B cell (primary cell): ENCODE measurements at regions not wholly inside any gene's neighbourhood (a gene's known extent, or its start where the extent isn't known, plus 50 kb on each side); places are given as distances from the start of the nearest gene placed in this dataset.

ENCODE experiments used
- ATAC-seq: fragments of 200-7000 bp; cut with Tn5 transposase; one replicate; pipeline ENCODE4 v1.10.0; 2021; ENCODE audit warnings: low read depth, mild to moderate bottlenecking, moderate number of reproducible peaks, moderate library complexity
- CTCF ChIA-PET: fragments of 350-600 bp; sonication (Branson Sonifier 250); formaldehyde crosslinking; loops from one replicate; lab custom pipeline; 2021; ENCODE audit warnings: antibody characterized with exemption, inconsistent platforms; lab: Charles Lee
- POLR2A ChIA-PET: fragments of 350-600 bp; sonication (Branson Sonifier 250); formaldehyde crosslinking; loops from one replicate; lab custom pipeline; 2021; ENCODE audit warnings: antibody characterized with exemption; lab: Charles Lee
- DNase-seq: peaks from one replicate; pipeline ENCODE4 v3.0.0; 2013
- H2AFZ ChIP-seq: 2 replicates; pipeline ENCODE4 v1.6.1; 2012; ENCODE audit warnings: mild to moderate bottlenecking, low read depth, low read length; ENCODE audit not compliant: insufficient read depth, poor library complexity, severe bottlenecking
- H3K27ac ChIP-seq, 2 donors: 1 replicate in 1 of 2; 2 replicates in 1 of 2; pipeline ENCODE4 v1.5.1; 2012 to 2013; ENCODE audit warnings: low read length in 2 of 2, mild to moderate bottlenecking in 2 of 2, moderate library complexity in 1 of 2
- H3K27me3 ChIP-seq, 4 experiments: fragments of 200-600 bp in 1 of 4; sonication (generic) in 1 of 4; replicated peaks in 1 of 4; 1 replicate in 2 of 4; 2 replicates in 2 of 4; pipeline versions ENCODE4 v1.6.1 to v1.7.0; 2013 to 2016; ENCODE audit warnings: low read length in 3 of 4, mild to moderate bottlenecking in 2 of 4, mixed read lengths in 1 of 4, moderate library complexity in 1 of 4; ENCODE audit not compliant: insufficient read depth in 4 of 4, control insufficient read depth in 3 of 4; ENCODE audit errors: control extremely low read depth in 1 of 4
- H3K36me3 ChIP-seq, 2 experiments: replicated peaks in 1 of 2; 1 replicate in 1 of 2; 2 replicates in 1 of 2; pipeline versions ENCODE4 v1.6.1 to v1.7.1; 2013; ENCODE audit warnings: low read length in 1 of 2; ENCODE audit not compliant: insufficient read depth in 2 of 2, control insufficient read depth in 1 of 2; ENCODE audit errors: control extremely low read depth in 1 of 2, extremely low read depth in 1 of 2
- H3K4me1 ChIP-seq, 2 donors: fragments of 200-600 bp in 1 of 2; sonication (generic) in 1 of 2; 1 replicate in 1 of 2; 2 replicates in 1 of 2; pipeline versions ENCODE4 v1.5.1 to v1.6.1; 2013 to 2017; ENCODE audit warnings: low read length in 2 of 2; ENCODE audit not compliant: control insufficient read depth in 2 of 2, insufficient read depth in 2 of 2
- H3K4me2 ChIP-seq: replicated peaks from 2 replicates; pipeline ENCODE3; 2012; ENCODE audit warnings: mild to moderate bottlenecking, low read depth, low read length; ENCODE audit not compliant: poor library complexity, severe bottlenecking
- H3K4me3 ChIP-seq, 5 experiments: fragments of 200-600 bp in 1 of 5; sonication (generic) in 1 of 5; 1 replicate in 3 of 5; 2 replicates in 2 of 5; pipeline versions ENCODE4 v1.5.1 to v1.7.0; 2011 to 2016; ENCODE audit warnings: low read length in 4 of 5, mild to moderate bottlenecking in 4 of 5, low read depth in 2 of 5, control low read depth in 1 of 5, moderate library complexity in 1 of 5; ENCODE audit not compliant: insufficient read depth in 1 of 5; ENCODE audit errors: control extremely low read depth in 1 of 5, extremely low read depth in 1 of 5
- H3K79me2 ChIP-seq: fragments of 200-600 bp; sonication (generic); one replicate; pipeline ENCODE4 v1.6.0; 2016; ENCODE audit warnings: low read length; ENCODE audit not compliant: control insufficient read depth, insufficient read depth
- H3K9ac ChIP-seq: fragments of 200-600 bp; sonication (generic); 2 replicates; pipeline ENCODE4 v1.6.1; 2017; ENCODE audit warnings: mild to moderate bottlenecking, low read length, moderate library complexity
- H3K9me3 ChIP-seq, 3 donors: one replicate each; pipeline versions ENCODE4 v1.6.1 to v1.7.1; 2013; ENCODE audit warnings: low read length in 2 of 3; ENCODE audit not compliant: control insufficient read depth in 2 of 3, insufficient read depth in 1 of 3; ENCODE audit errors: control extremely low read depth in 1 of 3
- H4K20me1 ChIP-seq: 2 replicates; pipeline ENCODE4 v1.6.0; 2012; ENCODE audit warnings: mild to moderate bottlenecking, low read length; ENCODE audit not compliant: insufficient read depth, control insufficient read depth, poor library complexity, severe bottlenecking
- H3K27ac Mint-ChIP-seq: one replicate; pipeline ENCODE4 v1.8.0; 2021; ENCODE audit warnings: mixed read lengths
- H3K27me3 Mint-ChIP-seq: one replicate; pipeline ENCODE4 v1.8.0; 2021; ENCODE audit warnings: mixed read lengths
- H3K4me1 Mint-ChIP-seq: one replicate; pipeline ENCODE4 v1.8.0; 2021; ENCODE audit warnings: mixed read lengths
- H3K4me3 Mint-ChIP-seq: one replicate; pipeline ENCODE4 v1.8.0; 2021; ENCODE audit warnings: mixed read lengths
- H3K9me3 Mint-ChIP-seq: one replicate; pipeline ENCODE4 v1.8.0; 2022; ENCODE audit warnings: mixed read lengths; ENCODE audit not compliant: insufficient read depth
- EZH2 ChIP-seq: IDR thresholded peaks from 2 replicates; pipeline ENCODE4 v1.6.1; 2012; ENCODE audit warnings: borderline replicate concordance, low read depth, mild to moderate bottlenecking, moderate library complexity, low read length; ENCODE audit not compliant: insufficient read depth, poor library complexity, severe bottlenecking
- WGBS: methylation state at CpG from one replicate; pipeline ENCODE4 v1.1.5; 2013; ENCODE audit warnings: missing lambda C conversion rate; ENCODE audit not compliant: insufficient coverage; 5-methylcytosine and 5-hydroxymethylcytosine counted together
- intact Hi-C: fragments of 100-400 bp; cut with micrococcal nuclease; formaldehyde crosslinking; loops from one replicate; pipeline ENCODE4 v1.10.0; 2022
- TF ChIP-seq, protein P1 (sequence below): fragments of 200-600 bp; IDR thresholded peaks from one replicate; pipeline ENCODE4 v1.8.0; 2022; ENCODE audit warnings: antibody characterized with exemption, mild to moderate bottlenecking

DNA sequence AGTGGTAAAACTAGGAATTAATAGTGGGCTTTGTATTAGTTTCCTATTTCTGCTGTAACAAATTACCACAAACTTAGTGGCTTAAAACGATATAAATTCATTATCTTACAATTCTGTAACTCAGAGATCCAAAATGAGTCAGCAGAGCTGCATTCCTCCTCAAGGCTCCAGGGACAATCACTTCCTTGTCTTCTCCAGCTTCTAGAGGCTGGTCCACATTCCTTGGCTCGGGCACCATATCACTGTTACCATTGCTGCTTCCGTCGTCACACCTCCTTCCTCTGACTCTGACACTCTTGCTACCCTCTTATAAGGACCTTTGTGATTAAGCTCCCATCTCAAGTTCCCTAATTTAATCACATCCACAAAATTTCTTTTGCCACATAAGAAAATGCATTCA is 567.8 kb upstream of the KLHL29 start:
- TF ChIP-seq, protein P1, sequence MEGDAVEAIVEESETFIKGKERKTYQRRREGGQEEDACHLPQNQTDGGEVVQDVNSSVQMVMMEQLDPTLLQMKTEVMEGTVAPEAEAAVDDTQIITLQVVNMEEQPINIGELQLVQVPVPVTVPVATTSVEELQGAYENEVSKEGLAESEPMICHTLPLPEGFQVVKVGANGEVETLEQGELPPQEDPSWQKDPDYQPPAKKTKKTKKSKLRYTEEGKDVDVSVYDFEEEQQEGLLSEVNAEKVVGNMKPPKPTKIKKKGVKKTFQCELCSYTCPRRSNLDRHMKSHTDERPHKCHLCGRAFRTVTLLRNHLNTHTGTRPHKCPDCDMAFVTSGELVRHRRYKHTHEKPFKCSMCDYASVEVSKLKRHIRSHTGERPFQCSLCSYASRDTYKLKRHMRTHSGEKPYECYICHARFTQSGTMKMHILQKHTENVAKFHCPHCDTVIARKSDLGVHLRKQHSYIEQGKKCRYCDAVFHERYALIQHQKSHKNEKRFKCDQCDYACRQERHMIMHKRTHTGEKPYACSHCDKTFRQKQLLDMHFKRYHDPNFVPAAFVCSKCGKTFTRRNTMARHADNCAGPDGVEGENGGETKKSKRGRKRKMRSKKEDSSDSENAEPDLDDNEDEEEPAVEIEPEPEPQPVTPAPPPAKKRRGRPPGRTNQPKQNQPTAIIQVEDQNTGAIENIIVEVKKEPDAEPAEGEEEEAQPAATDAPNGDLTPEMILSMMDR: no peak
- TF ChIP-seq EZH2: no peak
- Mint-ChIP-seq H3K4me1 (no peaks in the 10 kb centered on the region), H3K9me3 (no peaks in the 10 kb centered on the region), H3K27me3 (no peaks in the 10 kb centered on the region), H3K4me3 (no peak overlapping the region), H3K27ac (no peak overlapping the region)
- WGBS: 79% methylated on average over 4 of the region's 4 CpGs
- no peak for ATAC-seq
- H3K79me2 ChIP-seq: no peaks in the 10 kb centered on the region
- H3K27ac ChIP-seq: no peak overlapping the region
- H3K4me2 ChIP-seq: no peak overlapping the region
- H2AFZ ChIP-seq: no peak overlapping the region
- intact Hi-C loops: no loop called here
- H3K9me3 ChIP-seq: no peaks in the 10 kb centered on the region
- H3K36me3 ChIP-seq: no peaks in the 10 kb centered on the region
- CTCF ChIA-PET: no interaction called here
- no peak overlapping the region for H3K9ac ChIP-seq
- H3K27me3 ChIP-seq: no peaks in the 10 kb centered on the region
- no peak overlapping the region for H3K4me3 ChIP-seq
- no peaks in the 10 kb centered on the region for H3K4me1 ChIP-seq
- no peak for DNase-seq
- POLR2A ChIA-PET: no interaction called here
- no peaks in the 10 kb centered on the region for H4K20me1 ChIP-seq

DNA sequence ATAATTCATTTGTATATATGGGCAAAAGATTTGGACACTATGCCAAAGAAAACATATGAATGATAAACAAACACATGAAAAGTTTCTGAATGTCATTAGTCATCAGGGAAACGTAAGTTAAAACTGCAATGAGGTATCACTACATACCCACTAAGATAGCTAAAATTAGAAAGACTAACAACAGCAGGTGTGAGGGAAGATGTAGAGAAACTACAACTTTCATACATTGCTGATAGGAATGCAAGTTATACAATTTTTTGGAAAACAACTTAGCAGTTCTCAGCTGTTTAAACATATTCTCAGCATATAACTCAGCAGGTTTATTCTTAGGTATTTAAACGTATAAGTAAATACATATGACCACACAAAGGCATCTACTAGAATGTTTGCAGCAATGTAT is 563.5 kb upstream of the KLHL29 start:
- intact Hi-C loops: no loop called here
- no peaks in the 10 kb centered on the region for H4K20me1 ChIP-seq
- no peaks in the 10 kb centered on the region for H3K4me1 ChIP-seq
- H3K9me3 ChIP-seq: no peaks in the 10 kb centered on the region
- ChIA-PET CTCF (no interaction called here), POLR2A (no interaction called here)
- Mint-ChIP-seq H3K4me3 (no peak overlapping the region), H3K27ac (no peak overlapping the region), H3K9me3 (no peaks in the 10 kb centered on the region), H3K27me3 (no peaks in the 10 kb centered on the region), H3K4me1 (no peaks in the 10 kb centered on the region)
- H3K27ac ChIP-seq: no peak overlapping the region
- no peak overlapping the region for H3K4me2 ChIP-seq
- ATAC-seq (no peak), DNase-seq (no peak)
- H3K79me2 ChIP-seq: no peaks in the 10 kb centered on the region
- no peaks in the 10 kb centered on the region for H3K27me3 ChIP-seq
- TF ChIP-seq, protein P1: no peak
- no peak for TF ChIP-seq EZH2
- no peak overlapping the region for H2AFZ ChIP-seq
- no peak overlapping the region for H3K4me3 ChIP-seq
- H3K36me3 ChIP-seq: no peaks in the 10 kb centered on the region
- no CpG with 5 or more reads among the region's 2 CpGs for WGBS
- H3K9ac ChIP-seq: no peak overlapping the region
